ENCODE measurements at regions not wholly inside any gene's neighbourhood (a gene's known extent, or its start where the extent isn't known, plus 50 kb on each side); places are given as distances from the start of the nearest gene placed in this dataset.

DNA sequence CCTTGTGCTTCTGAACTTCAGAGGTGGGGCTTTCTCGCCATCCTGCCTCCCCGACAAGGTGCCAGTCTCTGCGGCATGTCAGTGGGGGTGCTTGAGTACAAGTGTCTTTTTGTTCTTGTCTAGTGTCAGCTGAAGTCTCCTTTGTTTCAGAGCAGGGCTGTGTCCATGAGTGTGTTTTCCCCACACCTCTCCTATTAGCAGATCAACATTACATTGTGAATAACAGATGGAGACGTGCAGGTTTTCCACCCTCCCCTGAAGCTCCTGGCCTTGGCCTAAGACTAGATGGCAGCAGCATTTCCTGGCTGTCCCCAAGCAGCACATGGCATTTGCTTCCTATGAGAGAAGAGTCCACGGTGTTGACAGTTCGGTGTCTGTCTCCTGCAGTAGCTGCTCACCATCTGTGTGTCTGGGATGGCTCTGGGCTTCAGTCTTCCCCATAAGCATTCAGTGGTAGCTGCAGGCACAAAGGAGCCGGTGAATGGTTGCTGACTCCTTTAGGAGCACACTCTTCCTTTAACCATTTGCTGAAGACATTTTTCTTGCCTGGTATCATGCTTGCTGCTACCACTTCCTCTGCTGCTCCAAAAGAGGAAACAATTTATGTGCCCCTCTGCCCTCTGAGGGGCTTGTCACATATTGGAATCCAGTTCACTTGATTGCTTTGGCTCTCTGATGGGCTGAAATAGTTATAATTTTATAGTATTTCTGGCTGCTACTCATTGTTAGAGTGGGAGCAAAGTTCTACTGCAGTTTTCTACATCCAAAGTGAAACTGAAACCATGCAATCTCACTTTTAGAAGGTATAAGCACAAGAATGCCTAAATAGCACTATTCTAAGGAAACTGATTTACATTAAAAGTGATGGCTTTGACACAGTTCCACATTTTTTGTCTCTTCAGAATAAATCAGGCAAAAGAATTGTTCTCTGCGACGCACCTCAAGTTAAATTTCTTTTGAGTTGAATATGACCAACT lies 913.0 kb downstream of the C6orf118 start:
- DNase-seq (ENCODE audit: extremely low spot score) = no peak
- TF ChIP-seq, protein P1, sequence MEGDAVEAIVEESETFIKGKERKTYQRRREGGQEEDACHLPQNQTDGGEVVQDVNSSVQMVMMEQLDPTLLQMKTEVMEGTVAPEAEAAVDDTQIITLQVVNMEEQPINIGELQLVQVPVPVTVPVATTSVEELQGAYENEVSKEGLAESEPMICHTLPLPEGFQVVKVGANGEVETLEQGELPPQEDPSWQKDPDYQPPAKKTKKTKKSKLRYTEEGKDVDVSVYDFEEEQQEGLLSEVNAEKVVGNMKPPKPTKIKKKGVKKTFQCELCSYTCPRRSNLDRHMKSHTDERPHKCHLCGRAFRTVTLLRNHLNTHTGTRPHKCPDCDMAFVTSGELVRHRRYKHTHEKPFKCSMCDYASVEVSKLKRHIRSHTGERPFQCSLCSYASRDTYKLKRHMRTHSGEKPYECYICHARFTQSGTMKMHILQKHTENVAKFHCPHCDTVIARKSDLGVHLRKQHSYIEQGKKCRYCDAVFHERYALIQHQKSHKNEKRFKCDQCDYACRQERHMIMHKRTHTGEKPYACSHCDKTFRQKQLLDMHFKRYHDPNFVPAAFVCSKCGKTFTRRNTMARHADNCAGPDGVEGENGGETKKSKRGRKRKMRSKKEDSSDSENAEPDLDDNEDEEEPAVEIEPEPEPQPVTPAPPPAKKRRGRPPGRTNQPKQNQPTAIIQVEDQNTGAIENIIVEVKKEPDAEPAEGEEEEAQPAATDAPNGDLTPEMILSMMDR (IDR thresholded peaks at IDR 0.05; ENCODE audit: control extremely low read depth, extremely low read depth, low read depth, missing control alignments) = no peak
- POLR2A ChIA-PET = no interaction called here

DNA sequence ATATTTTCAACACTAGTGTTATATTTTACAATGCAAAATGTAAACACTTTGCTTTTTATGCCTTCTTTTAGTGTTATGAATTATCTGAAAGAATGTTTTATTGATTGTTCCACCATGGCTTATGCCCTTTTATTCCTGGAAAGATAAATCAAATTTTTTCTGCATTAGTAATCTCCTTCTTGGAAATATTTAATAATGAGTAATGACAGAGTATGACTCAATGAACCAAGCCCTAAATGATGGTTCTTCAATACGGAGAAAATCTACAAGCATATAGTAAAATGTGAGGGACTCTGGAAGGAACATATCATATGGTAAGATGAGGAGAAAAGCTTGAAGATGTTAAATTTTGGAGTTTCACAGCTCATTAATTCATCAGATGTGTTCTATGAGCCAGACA lies 929.6 kb downstream of the C6orf118 start:
- ChIA-PET POLR2A (no interaction called here), CTCF (no interaction called here)
- DNase-seq (ENCODE audit: extremely low spot score) = no peak
- TF ChIP-seq, protein P1 (IDR thresholded peaks at IDR 0.05; ENCODE audit: control extremely low read depth, extremely low read depth, low read depth, missing control alignments) = no peak

More for the DNA sequence above, 913.0 kb downstream of the C6orf118 start:
- CTCF ChIA-PET = no interaction called here

- ChIA-PET POLR2A (no interaction called here), CTCF (interaction anchor here (1.0 kb wide), 1 partner anchor 56 kb away, joined by 3 read pairs; no protein-coding TSS in a partner anchor)
- TF ChIP-seq, protein P1 (IDR thresholded peaks at IDR 0.05; ENCODE audit: control extremely low read depth, extremely low read depth, low read depth, missing control alignments) = no peak
- no peak for DNase-seq (ENCODE audit: extremely low spot score)
Observed at GRCh38 chr6:164378330-164378729, 931.1 kb downstream of the C6orf118 start.

DNA sequence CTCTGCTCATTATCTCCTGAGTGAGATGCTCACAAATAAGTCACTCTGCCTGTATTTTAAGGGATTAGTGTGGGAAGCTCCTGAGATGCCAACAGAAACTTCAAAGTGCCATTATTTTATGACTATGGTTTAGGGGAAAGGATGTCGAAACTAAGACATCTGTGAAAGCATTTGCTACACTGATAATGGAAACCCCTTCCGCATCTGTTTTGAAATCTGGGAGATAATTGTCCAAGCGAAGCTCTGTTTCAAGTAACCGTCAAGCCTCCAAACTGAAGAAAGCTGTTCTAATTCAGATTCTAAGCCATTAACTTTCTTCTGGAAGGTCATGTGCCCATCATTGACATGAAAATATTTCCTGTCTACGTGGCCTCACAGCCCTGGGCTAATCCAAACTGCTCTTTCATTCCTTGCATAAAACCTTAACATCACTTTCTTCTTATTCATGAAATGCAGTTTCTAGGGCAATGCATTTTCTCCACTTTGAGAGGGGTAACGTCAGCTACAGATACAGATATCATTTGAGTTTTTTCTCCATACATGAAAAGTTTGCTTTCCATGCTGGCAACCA lies 932.0 kb downstream of the C6orf118 start:
- DNase-seq (ENCODE audit: extremely low spot score) = no peak
- ChIA-PET POLR2A (no interaction called here), CTCF (interaction anchor here (1.0 kb wide), 1 partner anchor 57 kb away, joined by 3 read pairs; no protein-coding TSS in a partner anchor)
- TF ChIP-seq, protein P1 (IDR thresholded peaks at IDR 0.05; ENCODE audit: control extremely low read depth, extremely low read depth, low read depth, missing control alignments) = no peak

GRCh38 chr6:164370773-164371172 lies 938.6 kb downstream of the C6orf118 start:
- DNase-seq (ENCODE audit: extremely low spot score) = no peak
- CTCF ChIA-PET = no interaction called here
- POLR2A ChIA-PET = no interaction called here
- TF ChIP-seq, protein P1 (IDR thresholded peaks at IDR 0.05; ENCODE audit: control extremely low read depth, extremely low read depth, low read depth, missing control alignments) = no peak

- TF ChIP-seq, protein P1 (IDR thresholded peaks at IDR 0.05; ENCODE audit: control extremely low read depth, extremely low read depth, low read depth, missing control alignments) = no peak
- CTCF ChIA-PET = interaction anchor here (0.9 kb wide), 1 partner anchor 10 kb away, joined by 3 read pairs; no protein-coding TSS in a partner anchor
- POLR2A ChIA-PET = no interaction called here
- DNase-seq (ENCODE audit: extremely low spot score) = no peak
Observed at GRCh38 chr6:164359441-164359840, 944.9 kb downstream of the QKI start.

Data from GM10248 (cell line).